ENCODE measurements at regions not wholly inside any gene's neighbourhood (a gene's known extent, or its start where the extent isn't known, plus 50 kb on each side); places are given as distances from the start of the nearest gene placed in this dataset.

- Histone ChIP-seq H2BK20ac (ENCODE audit: low read depth, low read length, poor library complexity, severe bottlenecking) (no peak overlapping the region), H3K4me1 (ENCODE audit: insufficient read depth, low read length) (peaks cover 16% of the 10 kb centered on the region; the same call in 1 of the 2 replicates), H2BK12ac (ENCODE audit: insufficient read length, low read depth, low read length) (no peak overlapping the region), H4K5ac (ENCODE audit: insufficient read length, low read depth, low read length) (no peak overlapping the region), H3K23me2 (ENCODE audit: insufficient read length, low read depth, low read length, poor library complexity, severe bottlenecking) (no peaks in the 10 kb centered on the region), H3K18ac (ENCODE audit: insufficient read length, low read depth, low read length) (no peak overlapping the region), H2AK5ac (ENCODE audit: insufficient read length, low read length) (no peak overlapping the region), H2BK5ac (ENCODE audit: insufficient read length, low read length) (no peak overlapping the region), H3K27me3 (ENCODE audit: insufficient read depth, low read length) (no peaks in the 10 kb centered on the region), H3K4me2 (ENCODE audit: insufficient read depth, insufficient read length, low read length) (no peak overlapping the region), H3K4ac (ENCODE audit: low read depth, low read length) (no peak overlapping the region), H3K14ac (ENCODE audit: insufficient read depth, low read length) (no peak overlapping the region), H4K20me1 (ENCODE audit: control insufficient read depth, insufficient read depth, insufficient read length) (no peaks in the 10 kb centered on the region), H4K8ac (replicated peaks; ENCODE audit: insufficient read length, low read depth, low read length) (no peak overlapping the region), H3K79me1 (ENCODE audit: insufficient read depth, low read depth, low read length, poor library complexity, severe bottlenecking) (no peaks in the 10 kb centered on the region), H2BK15ac (ENCODE audit: low read depth, low read length) (no peak overlapping the region), H3K9me3 (ENCODE audit: control insufficient read depth, low read depth, low read length) (no peaks in the 10 kb centered on the region), H3K56ac (ENCODE audit: insufficient read length, low read depth, low read length) (no peak overlapping the region), H4K91ac (ENCODE audit: insufficient read length, low read depth, low read length) (no peak overlapping the region), H3T11ph (ENCODE audit: low read length) (no peak overlapping the region), H3K27ac (ENCODE audit: insufficient read length, low read depth, low read length) (no peak overlapping the region), H3K79me2 (ENCODE audit: insufficient read depth, low read length) (no peaks in the 10 kb centered on the region), H2BK120ac (ENCODE audit: low read depth, low read length, poor library complexity, severe bottlenecking) (no peak overlapping the region), H3K9ac (ENCODE audit: extremely low read depth, insufficient read length, low read length) (no peak overlapping the region), H2AFZ (ENCODE audit: low read length) (no peak overlapping the region), H3K23ac (ENCODE audit: insufficient read length, low read depth, low read length) (no peak overlapping the region)
- Mint-ChIP-seq H3K27ac (no peak overlapping the region), H3K36me3 (ENCODE audit: insufficient read depth in 1 of 3, low read depth in 3 of 3) (no peaks in the 10 kb centered on the region), H3K4me3 (no peak overlapping the region), H3K9me3 (peaks cover 0 to 2% of the 10 kb centered on the region in 2 experiments; a peak in 1 of 5 replicates), H3K4me1 (peaks cover 26 to 30% of the 10 kb centered on the region in 2 experiments), H3K27me3 (ENCODE audit: low read depth) (peaks cover 25% of the 10 kb centered on the region)
- TF ChIP-seq CTCF (conservative IDR thresholded peaks at IDR 0.05): no peak
- WGBS (ENCODE audit: extremely low coverage, insufficient read length, low lambda C conversion rate): no CpG with 5 or more reads among the region's 5 CpGs
- DNase-seq: no peak
Observed at GRCh38 chr20:21573259-21573658, 59.4 kb upstream of the NKX2-2 start.

Data from H9 (cell line).